ENCODE measurements at regions not wholly inside any gene's neighbourhood (a gene's known extent, or its start where the extent isn't known, plus 50 kb on each side); places are given as distances from the start of the nearest gene placed in this dataset.

DNA sequence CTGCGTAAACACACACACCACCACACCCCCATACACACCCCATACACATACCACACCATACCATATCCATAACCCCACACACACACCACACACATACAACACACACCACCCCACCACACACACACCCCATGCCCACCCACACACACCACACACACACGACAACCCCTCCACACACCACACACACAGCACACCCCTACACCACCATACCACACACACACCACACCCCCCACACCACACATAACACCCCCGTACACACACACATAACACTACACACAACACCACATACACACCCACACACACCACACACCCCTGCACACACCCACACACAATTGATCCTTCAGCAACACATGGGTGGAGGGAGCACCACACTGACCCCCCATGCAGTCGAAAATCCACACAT is 50.3 kb upstream of the BMS1 start:
- H4K20me1 ChIP-seq (ENCODE audit: insufficient read depth): no peaks in the 10 kb centered on the region
- H3K4me2 ChIP-seq: no peak overlapping the region
- intact Hi-C loops (cut with micrococcal nuclease; ENCODE audit: unreplicated experiment): no loop called here
- H2AFZ ChIP-seq: no peak overlapping the region
- H3F3A ChIP-seq (ENCODE audit: insufficient read depth, low read depth): no peaks in the 10 kb centered on the region
- no peaks in the 10 kb centered on the region for H3K36me3 ChIP-seq (ENCODE audit: low read depth)
- no peak overlapping the region for H3K4me3 ChIP-seq
- no peaks in the 10 kb centered on the region for H3K9me3 ChIP-seq (ENCODE audit: insufficient read depth, low read depth)
- ChIA-PET CTCF (no interaction called here), POLR2A (ENCODE audit: unreplicated experiment) (no interaction called here)
- TF ChIP-seq, protein P1, sequence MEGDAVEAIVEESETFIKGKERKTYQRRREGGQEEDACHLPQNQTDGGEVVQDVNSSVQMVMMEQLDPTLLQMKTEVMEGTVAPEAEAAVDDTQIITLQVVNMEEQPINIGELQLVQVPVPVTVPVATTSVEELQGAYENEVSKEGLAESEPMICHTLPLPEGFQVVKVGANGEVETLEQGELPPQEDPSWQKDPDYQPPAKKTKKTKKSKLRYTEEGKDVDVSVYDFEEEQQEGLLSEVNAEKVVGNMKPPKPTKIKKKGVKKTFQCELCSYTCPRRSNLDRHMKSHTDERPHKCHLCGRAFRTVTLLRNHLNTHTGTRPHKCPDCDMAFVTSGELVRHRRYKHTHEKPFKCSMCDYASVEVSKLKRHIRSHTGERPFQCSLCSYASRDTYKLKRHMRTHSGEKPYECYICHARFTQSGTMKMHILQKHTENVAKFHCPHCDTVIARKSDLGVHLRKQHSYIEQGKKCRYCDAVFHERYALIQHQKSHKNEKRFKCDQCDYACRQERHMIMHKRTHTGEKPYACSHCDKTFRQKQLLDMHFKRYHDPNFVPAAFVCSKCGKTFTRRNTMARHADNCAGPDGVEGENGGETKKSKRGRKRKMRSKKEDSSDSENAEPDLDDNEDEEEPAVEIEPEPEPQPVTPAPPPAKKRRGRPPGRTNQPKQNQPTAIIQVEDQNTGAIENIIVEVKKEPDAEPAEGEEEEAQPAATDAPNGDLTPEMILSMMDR (conservative IDR thresholded peaks at IDR 0.05): no peak
- no peak for TF ChIP-seq EZH2 (IDR thresholded peaks at IDR 0.05; ENCODE audit: low read depth)
- BruUV-seq (replicated peaks): no TSS peak
- peaks cover 45% of the 10 kb centered on the region for H3K27me3 ChIP-seq (ENCODE audit: insufficient read depth, low read depth)
- no peak for DNase-seq
- H3K9me2 ChIP-seq (ENCODE audit: insufficient read depth): no peaks in the 10 kb centered on the region
- no peaks in the 10 kb centered on the region for H3K79me2 ChIP-seq (ENCODE audit: low read depth)
- H3K27ac ChIP-seq: no peak overlapping the region
- no peaks in the 10 kb centered on the region for H3K4me1 ChIP-seq (replicated peaks; ENCODE audit: insufficient read depth)

Measured in PC-9 (cell line).